GM21576 (cell line): ENCODE measurements at regions not wholly inside any gene's neighbourhood (a gene's known extent, or its start where the extent isn't known, plus 50 kb on each side); places are given as distances from the start of the nearest gene placed in this dataset.

Source experiments
- ATAC-seq: cut with Tn5 transposase; IDR thresholded peaks from one replicate; pipeline ENCODE4 v1.9.1; 2021; ENCODE audit warnings: mild to moderate bottlenecking, moderate library complexity; ENCODE audit not compliant: unreplicated experiment

DNA sequence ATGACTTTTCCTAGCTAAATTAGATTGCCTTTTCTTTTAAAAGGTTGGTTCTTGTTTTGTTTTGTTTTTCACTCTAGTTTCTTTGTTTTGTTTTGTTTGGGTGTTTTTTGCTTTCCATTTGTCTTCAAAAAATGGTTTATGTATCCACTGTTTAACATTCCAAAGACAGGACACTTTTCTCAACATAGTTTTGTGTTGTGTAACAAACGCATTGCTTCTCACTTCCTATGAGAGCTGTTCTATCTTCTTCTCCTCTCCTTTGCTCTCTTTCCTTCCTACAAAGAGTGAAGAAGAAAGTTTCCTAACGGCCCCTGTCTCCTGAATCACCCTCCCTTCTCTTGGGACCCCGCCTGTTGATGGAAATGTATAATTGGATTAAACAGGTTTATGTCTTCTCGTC is 539.7 kb downstream of the ACTL7B start:
- ATAC-seq, result no peak

DNA sequence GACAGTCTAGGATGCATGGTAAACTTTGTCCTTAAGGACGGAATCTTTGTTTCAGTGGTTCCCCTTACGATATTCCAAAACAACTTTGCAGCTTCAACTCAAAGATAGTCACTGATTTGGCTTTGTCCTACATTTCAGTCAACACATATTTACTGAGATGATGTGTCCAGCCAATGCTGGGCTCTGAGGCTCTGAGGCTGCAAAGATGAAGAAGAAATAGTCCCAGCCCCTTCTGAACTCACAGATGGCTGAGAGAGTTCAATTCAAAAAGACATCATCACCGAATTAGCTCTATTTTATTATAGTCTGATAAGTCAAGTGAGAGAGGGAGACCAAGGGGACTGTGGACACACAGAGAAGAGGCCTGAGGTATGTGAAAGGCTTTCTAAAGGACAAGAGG is 544.0 kb downstream of the ACTL7B start:
- no peak for ATAC-seq

DNA sequence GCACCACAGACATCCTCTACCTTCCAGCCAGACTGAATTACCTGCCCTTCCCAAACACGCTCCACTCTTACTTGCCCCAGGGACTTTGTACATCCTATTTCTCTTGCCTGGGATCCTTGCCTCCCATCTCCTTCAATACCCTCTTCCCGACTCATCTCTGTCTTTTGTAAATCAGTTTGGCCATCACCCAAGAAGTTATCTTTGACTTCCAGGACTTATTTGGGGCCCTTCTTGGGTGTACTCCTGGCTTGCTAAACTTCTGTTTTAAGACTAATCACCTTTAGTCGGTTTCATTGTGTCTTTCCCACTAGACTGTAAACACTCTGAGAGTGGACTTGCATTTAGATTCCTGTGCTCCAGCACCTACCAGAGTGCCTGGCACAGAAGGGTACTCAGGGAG is 545.6 kb downstream of the ACTL7B start:
- no peak for ATAC-seq

DNA sequence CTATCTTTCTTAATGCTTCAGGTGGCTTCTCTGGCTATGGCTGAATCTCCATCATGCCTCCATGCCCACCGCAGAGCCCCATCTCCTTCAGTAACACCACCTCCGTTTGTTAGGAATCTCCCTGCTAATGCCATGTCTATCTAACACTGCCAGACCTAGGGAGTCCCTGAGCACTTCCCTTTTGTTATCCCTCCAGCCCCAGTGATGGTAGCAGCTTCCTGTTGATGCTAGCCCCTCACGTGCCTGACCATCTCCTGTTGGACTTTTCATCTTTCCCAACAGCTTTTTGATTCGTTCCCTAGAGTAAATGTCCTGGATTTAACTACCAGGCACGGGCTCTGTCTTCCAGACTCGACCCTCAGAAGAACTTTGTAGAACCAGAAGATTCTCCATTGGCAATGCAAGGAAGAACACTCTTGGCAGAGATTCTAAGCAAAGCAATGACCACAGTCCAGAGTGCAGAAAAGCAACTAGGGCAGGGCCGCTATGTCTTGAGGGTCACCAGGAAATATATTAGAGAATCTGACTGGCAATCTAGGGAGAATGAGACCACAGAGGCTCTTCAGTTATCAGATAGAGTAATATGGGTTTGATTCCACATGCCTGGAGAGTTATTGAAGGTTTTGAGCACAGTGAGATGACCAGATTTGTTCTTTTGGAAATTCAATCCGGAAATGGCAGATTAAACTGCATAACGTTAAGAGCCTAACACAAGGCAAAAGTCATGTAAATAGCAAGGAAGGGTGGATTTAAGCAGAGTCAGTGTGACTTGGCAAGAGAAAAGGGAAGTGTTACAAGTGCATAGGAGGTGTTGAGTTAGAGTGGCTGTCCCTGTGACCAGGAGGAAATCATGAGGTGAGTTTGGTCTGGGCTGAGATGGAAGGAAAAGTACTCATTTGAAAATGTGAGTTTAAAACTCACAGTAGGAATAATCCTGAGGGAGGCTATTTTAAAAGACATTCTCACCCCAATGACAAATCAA is 555.2 kb downstream of the ACTL7B start:
- no peak for ATAC-seq

GRCh38 chr9:108297073-108297472 is 558.7 kb downstream of the ACTL7B start:
- no peak for ATAC-seq

GRCh38 chr9:108296056-108296455 is 559.7 kb downstream of the ACTL7B start:
- no peak for ATAC-seq

- ATAC-seq, result no peak
These were observed 564.2 kb downstream of the ACTL7B start for GRCh38 chr9:108291586-108291932.

DNA sequence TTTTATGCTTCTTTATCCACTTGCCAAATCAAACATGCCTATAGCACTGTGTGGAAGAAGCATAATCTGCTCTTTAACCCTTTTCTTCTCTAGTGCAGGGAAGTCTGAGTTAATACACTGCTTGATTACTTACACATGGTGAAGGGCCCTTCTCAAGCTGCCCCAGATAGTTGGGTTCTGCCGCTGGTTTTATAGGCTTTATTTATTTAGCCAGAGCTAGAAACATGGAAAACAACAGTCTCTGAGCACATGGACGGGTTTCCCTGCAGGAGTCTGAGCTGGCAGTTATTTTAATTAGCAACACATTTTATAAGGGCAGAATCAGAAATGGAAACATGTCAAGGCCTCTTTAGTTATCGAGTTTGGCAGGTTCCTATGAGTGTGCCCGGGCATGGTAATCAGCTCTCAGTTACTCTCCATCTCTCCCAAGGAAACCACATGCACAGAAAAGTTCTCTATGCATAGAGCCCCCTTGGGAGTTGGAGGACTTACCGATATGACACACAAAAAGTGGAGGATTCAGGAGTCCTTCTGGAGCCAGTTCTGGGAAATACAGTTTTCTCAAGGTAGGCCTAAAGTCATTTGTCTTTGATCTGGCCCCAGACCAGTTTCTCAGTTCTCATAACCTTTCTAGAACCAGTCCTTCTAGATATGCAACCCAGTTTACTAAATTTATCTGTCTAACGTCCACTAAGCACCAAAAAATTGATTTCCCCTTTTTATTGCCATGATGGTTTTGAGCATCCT is 564.8 kb downstream of the ACTL7B start:
- no peak for ATAC-seq

DNA sequence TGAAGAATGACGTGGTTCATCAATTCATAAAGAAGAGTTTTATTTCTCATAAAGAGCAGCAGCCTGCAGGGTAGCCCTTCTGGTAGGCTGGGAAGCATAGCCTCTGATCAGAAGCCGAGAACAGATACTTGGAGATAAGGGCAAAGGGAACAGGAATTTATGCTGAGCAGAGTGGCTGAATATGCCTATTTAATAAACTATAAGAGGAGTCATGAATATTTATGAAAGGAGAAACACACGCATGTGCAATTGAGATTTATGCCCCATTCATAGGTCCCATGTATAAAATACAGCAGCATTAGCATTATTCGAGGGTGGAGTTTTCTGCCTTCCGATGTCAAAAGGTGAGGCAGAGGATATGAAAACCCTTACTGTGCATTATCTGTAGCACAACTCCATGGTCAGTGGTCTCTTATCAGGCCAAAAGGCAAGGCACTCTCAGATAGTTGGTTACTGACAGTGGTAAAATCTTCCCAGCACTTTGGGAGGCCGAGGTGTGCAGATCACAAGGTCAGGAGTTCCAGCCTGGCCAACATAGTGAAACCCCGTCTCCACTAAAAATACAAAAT is 569.1 kb downstream of the ACTL7B start:
- ATAC-seq, result no peak

DNA sequence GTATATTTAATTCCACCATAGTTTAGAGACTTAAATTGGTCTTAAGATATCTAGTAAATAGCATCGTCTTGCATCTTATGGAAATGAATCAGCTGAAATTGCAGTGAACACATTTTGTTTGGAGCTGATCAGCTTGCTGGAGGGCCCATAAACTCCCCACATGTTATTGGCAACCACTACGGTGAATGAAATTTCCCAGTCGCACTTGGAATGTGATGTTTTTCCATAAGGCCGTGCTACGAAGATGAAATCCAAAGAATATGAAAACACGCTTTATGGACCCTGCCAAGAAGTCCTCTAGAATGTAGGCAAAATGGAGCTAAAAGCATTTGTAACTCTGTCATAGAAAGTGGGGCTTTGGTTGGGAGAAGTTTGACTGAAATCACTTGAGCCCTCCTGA is 572.1 kb downstream of the ACTL7B start:
- no peak for ATAC-seq

- ATAC-seq, result no peak
These were observed 572.9 kb downstream of the ACTL7B start for GRCh38 chr9:108282872-108283271.

DNA sequence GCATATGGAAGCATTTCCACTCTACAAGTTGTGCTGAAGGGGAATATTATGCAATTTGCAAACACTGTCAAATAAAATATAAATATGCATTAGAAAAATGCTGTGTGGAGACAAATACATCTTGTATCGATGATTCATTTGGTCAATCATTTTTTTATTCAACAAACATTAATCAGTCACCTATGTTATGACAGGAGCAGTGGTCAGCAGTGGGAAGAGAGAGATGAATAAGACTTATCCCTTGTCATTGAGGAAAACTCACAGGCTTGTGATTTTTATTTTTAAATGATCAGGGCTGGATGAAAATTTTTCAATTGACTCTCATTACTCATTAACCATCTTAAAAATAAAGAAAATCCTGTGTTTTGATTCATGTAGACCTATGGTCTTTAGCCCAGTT is 574.1 kb downstream of the ACTL7B start:
- ATAC-seq, result no peak

GRCh38 chr9:108278341-108278740 is 577.4 kb downstream of the ACTL7B start:
- ATAC-seq, result no peak

GRCh38 chr9:108277216-108277615 is 578.6 kb downstream of the ACTL7B start:
- no peak for ATAC-seq

- ATAC-seq, result no peak
These were observed 579.9 kb downstream of the ACTL7B start for GRCh38 chr9:108275906-108276305.

- no peak for ATAC-seq
These were observed 580.8 kb downstream of the ACTL7B start for GRCh38 chr9:108274971-108275370.

GRCh38 chr9:108273988-108274387 is 581.8 kb downstream of the ACTL7B start:
- no peak for ATAC-seq

DNA sequence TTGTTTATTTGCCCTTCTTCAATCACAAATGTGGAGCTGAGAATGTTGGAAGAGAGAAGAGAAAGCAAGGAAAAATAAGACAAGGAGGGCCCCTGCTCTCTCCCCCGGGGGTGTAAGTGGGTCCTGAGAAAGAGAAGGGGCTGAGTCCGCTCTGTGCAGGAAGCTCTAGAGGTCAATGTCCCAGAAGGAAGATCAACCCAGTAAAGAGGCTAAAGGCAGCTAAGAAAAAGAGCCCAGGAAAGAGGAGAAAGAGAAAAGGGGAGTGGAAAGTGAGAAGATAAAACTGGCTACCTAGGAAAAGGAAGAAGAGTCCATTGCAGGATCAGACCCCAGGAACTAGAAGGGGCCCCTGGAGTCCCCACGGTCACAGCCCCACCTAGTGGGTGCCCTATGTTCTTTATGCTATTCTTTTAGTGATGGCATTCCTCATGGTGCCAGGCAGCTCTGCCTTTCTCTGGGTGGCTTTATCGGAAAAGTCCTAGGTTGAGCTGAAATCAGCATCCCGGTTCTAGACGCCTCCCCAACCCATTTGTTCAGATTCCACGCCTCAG is 583.4 kb downstream of the ACTL7B start:
- ATAC-seq, result peak; percentile 75

DNA sequence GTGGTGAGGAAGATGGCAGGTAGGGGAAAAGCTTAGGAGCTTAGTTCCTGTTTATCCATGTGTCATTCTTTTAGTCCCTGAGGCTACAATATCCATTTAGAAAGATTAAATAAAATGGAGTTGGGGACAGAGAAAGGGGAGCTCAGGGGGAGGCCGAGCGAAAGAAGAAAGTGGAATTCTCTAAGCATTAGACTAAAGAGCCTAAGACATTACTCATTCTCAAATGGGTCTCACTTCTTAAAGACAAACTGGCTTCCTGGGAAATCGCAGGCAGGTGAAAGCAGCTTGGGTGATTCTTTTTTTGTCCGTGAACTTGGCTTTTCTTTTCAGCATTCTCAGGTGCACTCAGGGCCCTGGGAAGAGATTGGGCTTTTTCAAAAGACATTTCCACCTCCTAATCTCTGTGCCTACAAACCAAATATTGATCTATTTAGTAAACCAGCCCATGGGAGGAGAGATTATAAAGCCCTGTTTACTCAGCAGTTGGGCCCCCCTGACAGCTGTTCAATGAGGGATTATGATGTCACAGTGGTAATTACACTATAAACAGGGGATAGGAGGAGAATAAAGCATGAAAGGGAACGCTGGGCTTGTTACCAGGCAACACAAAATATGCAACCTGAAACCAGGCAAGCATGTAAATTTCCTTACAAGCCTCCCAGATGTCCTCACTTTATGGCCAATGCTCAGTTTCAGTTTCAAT is 584.0 kb downstream of the ACTL7B start:
- no peak for ATAC-seq

DNA sequence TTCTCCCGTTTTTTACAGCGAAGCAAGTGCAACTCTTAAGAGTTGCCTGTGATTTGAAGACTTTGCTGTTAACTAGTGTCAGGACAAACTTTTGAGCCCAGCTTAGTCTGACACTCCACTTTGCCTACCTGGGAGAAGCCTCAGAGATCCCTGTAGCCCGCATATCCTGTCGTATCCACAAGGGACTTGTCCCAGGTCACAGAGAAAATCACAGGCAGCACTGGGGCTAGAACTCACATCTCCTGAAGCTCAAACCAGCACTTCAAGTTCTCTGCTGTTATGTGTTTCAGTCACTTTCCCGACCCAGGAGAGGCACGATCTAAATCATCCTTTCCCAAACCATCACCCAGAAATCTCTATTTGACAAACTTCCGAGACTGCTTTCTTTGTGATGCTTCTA is 584.5 kb downstream of the ACTL7B start:
- ATAC-seq, result no peak

- no peak for ATAC-seq
These were observed 585.2 kb downstream of the ACTL7B start for GRCh38 chr9:108270561-108270960.
